Fibroblast of lung (primary cell): ENCODE measurements at regions not wholly inside any gene's neighbourhood (a gene's known extent, or its start where the extent isn't known, plus 50 kb on each side); places are given as distances from the start of the nearest gene placed in this dataset.

Source experiments
- CTCF ChIP-seq, 2 donors: IDR thresholded peaks in 1 of 2; conservative IDR thresholded peaks in 1 of 2; 1 replicate in 1 of 2; 2 replicates in 1 of 2; pipeline ENCODE4 v1.5.1; 2011 to 2012; ENCODE audit warnings: low read length in 2 of 2, control low read depth in 1 of 2, inconsistent platforms in 1 of 2, low read depth in 1 of 2, mild to moderate bottlenecking in 1 of 2
- EZH2 ChIP-seq: IDR thresholded peaks from 2 replicates; pipeline ENCODE4 v1.5.1; 2012; ENCODE audit warnings: low read length, control low read depth, mild to moderate bottlenecking; ENCODE audit errors: missing control alignments

DNA sequence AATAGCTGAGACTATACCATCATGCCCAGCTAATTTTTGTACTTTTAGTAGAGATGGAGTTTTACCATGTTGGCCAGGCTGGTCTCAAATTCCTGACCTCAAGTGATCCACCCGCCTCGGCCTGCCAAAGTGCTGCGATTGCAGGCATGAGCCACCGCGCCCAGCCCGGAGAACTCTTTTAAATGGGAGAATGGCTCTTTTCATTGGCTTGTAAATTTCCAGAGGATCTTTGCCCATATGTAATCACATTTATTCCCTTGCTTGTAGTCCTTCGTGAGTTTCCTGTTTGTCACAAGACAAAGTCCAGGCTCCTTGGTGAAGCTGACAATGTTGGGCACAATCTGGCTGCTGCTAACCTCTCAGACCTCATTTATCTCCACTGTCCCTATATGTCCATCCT is 135.1 kb downstream of the CEP57L1 start:
- no peak for TF ChIP-seq CTCF (conservative IDR thresholded peaks at IDR 0.05 in 1 of 2, IDR thresholded peaks at IDR 0.05 in 1 of 2; ENCODE audit: low read depth in 1 of 2, low read length in 2 of 2)
- TF ChIP-seq EZH2: no peak
